B cell (primary cell): ENCODE measurements at regions not wholly inside any gene's neighbourhood (a gene's known extent, or its start where the extent isn't known, plus 50 kb on each side); places are given as distances from the start of the nearest gene placed in this dataset.

Source experiments
- ATAC-seq: fragments of 200-7000 bp; cut with Tn5 transposase; one replicate; pipeline ENCODE4 v1.10.0; 2021; ENCODE audit warnings: low read depth, mild to moderate bottlenecking, moderate number of reproducible peaks, moderate library complexity
- CTCF ChIA-PET: fragments of 350-600 bp; sonication (Branson Sonifier 250); formaldehyde crosslinking; loops from one replicate; lab custom pipeline; 2021; ENCODE audit warnings: antibody characterized with exemption, inconsistent platforms; lab: Charles Lee
- POLR2A ChIA-PET: fragments of 350-600 bp; sonication (Branson Sonifier 250); formaldehyde crosslinking; loops from one replicate; lab custom pipeline; 2021; ENCODE audit warnings: antibody characterized with exemption; lab: Charles Lee
- DNase-seq: peaks from one replicate; pipeline ENCODE4 v3.0.0; 2013
- H2AFZ ChIP-seq: 2 replicates; pipeline ENCODE4 v1.6.1; 2012; ENCODE audit warnings: mild to moderate bottlenecking, low read depth, low read length; ENCODE audit not compliant: insufficient read depth, poor library complexity, severe bottlenecking
- H3K27ac ChIP-seq, 2 donors: 1 replicate in 1 of 2; 2 replicates in 1 of 2; pipeline ENCODE4 v1.5.1; 2012 to 2013; ENCODE audit warnings: low read length in 2 of 2, mild to moderate bottlenecking in 2 of 2, moderate library complexity in 1 of 2
- H3K27me3 ChIP-seq, 4 experiments: fragments of 200-600 bp in 1 of 4; sonication (generic) in 1 of 4; replicated peaks in 1 of 4; 1 replicate in 2 of 4; 2 replicates in 2 of 4; pipeline versions ENCODE4 v1.6.1 to v1.7.0; 2013 to 2016; ENCODE audit warnings: low read length in 3 of 4, mild to moderate bottlenecking in 2 of 4, mixed read lengths in 1 of 4, moderate library complexity in 1 of 4; ENCODE audit not compliant: insufficient read depth in 4 of 4, control insufficient read depth in 3 of 4; ENCODE audit errors: control extremely low read depth in 1 of 4
- H3K36me3 ChIP-seq, 2 experiments: replicated peaks in 1 of 2; 1 replicate in 1 of 2; 2 replicates in 1 of 2; pipeline versions ENCODE4 v1.6.1 to v1.7.1; 2013; ENCODE audit warnings: low read length in 1 of 2; ENCODE audit not compliant: insufficient read depth in 2 of 2, control insufficient read depth in 1 of 2; ENCODE audit errors: control extremely low read depth in 1 of 2, extremely low read depth in 1 of 2
- H3K4me1 ChIP-seq, 2 donors: fragments of 200-600 bp in 1 of 2; sonication (generic) in 1 of 2; 1 replicate in 1 of 2; 2 replicates in 1 of 2; pipeline versions ENCODE4 v1.5.1 to v1.6.1; 2013 to 2017; ENCODE audit warnings: low read length in 2 of 2; ENCODE audit not compliant: control insufficient read depth in 2 of 2, insufficient read depth in 2 of 2
- H3K4me2 ChIP-seq: replicated peaks from 2 replicates; pipeline ENCODE3; 2012; ENCODE audit warnings: mild to moderate bottlenecking, low read depth, low read length; ENCODE audit not compliant: poor library complexity, severe bottlenecking
- H3K4me3 ChIP-seq, 5 experiments: fragments of 200-600 bp in 1 of 5; sonication (generic) in 1 of 5; 1 replicate in 3 of 5; 2 replicates in 2 of 5; pipeline versions ENCODE4 v1.5.1 to v1.7.0; 2011 to 2016; ENCODE audit warnings: low read length in 4 of 5, mild to moderate bottlenecking in 4 of 5, low read depth in 2 of 5, control low read depth in 1 of 5, moderate library complexity in 1 of 5; ENCODE audit not compliant: insufficient read depth in 1 of 5; ENCODE audit errors: control extremely low read depth in 1 of 5, extremely low read depth in 1 of 5
- H3K79me2 ChIP-seq: fragments of 200-600 bp; sonication (generic); one replicate; pipeline ENCODE4 v1.6.0; 2016; ENCODE audit warnings: low read length; ENCODE audit not compliant: control insufficient read depth, insufficient read depth
- H3K9ac ChIP-seq: fragments of 200-600 bp; sonication (generic); 2 replicates; pipeline ENCODE4 v1.6.1; 2017; ENCODE audit warnings: mild to moderate bottlenecking, low read length, moderate library complexity
- H3K9me3 ChIP-seq, 3 donors: one replicate each; pipeline versions ENCODE4 v1.6.1 to v1.7.1; 2013; ENCODE audit warnings: low read length in 2 of 3; ENCODE audit not compliant: control insufficient read depth in 2 of 3, insufficient read depth in 1 of 3; ENCODE audit errors: control extremely low read depth in 1 of 3
- H4K20me1 ChIP-seq: 2 replicates; pipeline ENCODE4 v1.6.0; 2012; ENCODE audit warnings: mild to moderate bottlenecking, low read length; ENCODE audit not compliant: insufficient read depth, control insufficient read depth, poor library complexity, severe bottlenecking
- H3K27ac Mint-ChIP-seq: one replicate; pipeline ENCODE4 v1.8.0; 2021; ENCODE audit warnings: mixed read lengths
- H3K27me3 Mint-ChIP-seq: one replicate; pipeline ENCODE4 v1.8.0; 2021; ENCODE audit warnings: mixed read lengths
- H3K4me1 Mint-ChIP-seq: one replicate; pipeline ENCODE4 v1.8.0; 2021; ENCODE audit warnings: mixed read lengths
- H3K4me3 Mint-ChIP-seq: one replicate; pipeline ENCODE4 v1.8.0; 2021; ENCODE audit warnings: mixed read lengths
- H3K9me3 Mint-ChIP-seq: one replicate; pipeline ENCODE4 v1.8.0; 2022; ENCODE audit warnings: mixed read lengths; ENCODE audit not compliant: insufficient read depth
- CTCF ChIP-seq: fragments of 200-600 bp; IDR thresholded peaks from one replicate; pipeline ENCODE4 v1.8.0; 2022; ENCODE audit warnings: antibody characterized with exemption, mild to moderate bottlenecking
- EZH2 ChIP-seq: IDR thresholded peaks from 2 replicates; pipeline ENCODE4 v1.6.1; 2012; ENCODE audit warnings: borderline replicate concordance, low read depth, mild to moderate bottlenecking, moderate library complexity, low read length; ENCODE audit not compliant: insufficient read depth, poor library complexity, severe bottlenecking
- WGBS: methylation state at CpG from one replicate; pipeline ENCODE4 v1.1.5; 2013; ENCODE audit warnings: missing lambda C conversion rate; ENCODE audit not compliant: insufficient coverage; 5-methylcytosine and 5-hydroxymethylcytosine counted together
- intact Hi-C: fragments of 100-400 bp; cut with micrococcal nuclease; formaldehyde crosslinking; loops from one replicate; pipeline ENCODE4 v1.10.0; 2022

DNA sequence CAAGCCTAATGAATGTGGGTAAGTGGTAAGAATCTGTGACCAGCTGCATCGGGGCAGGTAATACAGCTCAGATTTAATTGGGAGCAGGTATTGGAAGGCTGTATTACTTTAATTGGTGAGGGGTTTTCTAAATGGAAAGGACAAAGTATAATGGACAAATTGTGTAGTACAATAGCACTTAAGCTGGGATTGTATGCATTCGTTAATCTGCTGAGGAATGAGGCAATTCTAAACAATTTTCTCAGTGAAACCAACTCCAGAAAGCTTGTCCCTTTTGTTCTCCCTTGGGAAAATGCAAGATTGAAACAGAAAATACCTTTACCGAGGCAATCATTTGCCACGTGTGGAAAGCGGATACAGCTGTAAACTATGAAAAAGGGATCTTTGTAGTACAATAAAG lies 801.6 kb upstream of the POU3F3 start:
- ATAC-seq (no peak), DNase-seq (no peak)
- TF ChIP-seq EZH2 (no peak), CTCF (no peak)
- ChIA-PET CTCF (no interaction called here), POLR2A (no interaction called here)
- Histone ChIP-seq H3K36me3 (no peaks in the 10 kb centered on the region), H3K4me1 (no peaks in the 10 kb centered on the region), H3K9me3 (peaks cover 0 to 3% (median 0%) of the 10 kb centered on the region in 3 donors), H4K20me1 (no peaks in the 10 kb centered on the region), H3K4me2 (no peak overlapping the region), H3K79me2 (no peaks in the 10 kb centered on the region), H3K27me3 (no peaks in the 10 kb centered on the region), H3K27ac (no peak overlapping the region), H2AFZ (no peak overlapping the region), H3K9ac (no peak overlapping the region), H3K4me3 (no peak overlapping the region)
- intact Hi-C loops = no loop called here
- Mint-ChIP-seq H3K27me3 (peaks cover 4% of the 10 kb centered on the region), H3K4me3 (no peak overlapping the region), H3K27ac (no peak overlapping the region), H3K4me1 (no peaks in the 10 kb centered on the region), H3K9me3 (no peaks in the 10 kb centered on the region)
- WGBS = 79% methylated on average over 3 of the region's 5 CpGs

DNA sequence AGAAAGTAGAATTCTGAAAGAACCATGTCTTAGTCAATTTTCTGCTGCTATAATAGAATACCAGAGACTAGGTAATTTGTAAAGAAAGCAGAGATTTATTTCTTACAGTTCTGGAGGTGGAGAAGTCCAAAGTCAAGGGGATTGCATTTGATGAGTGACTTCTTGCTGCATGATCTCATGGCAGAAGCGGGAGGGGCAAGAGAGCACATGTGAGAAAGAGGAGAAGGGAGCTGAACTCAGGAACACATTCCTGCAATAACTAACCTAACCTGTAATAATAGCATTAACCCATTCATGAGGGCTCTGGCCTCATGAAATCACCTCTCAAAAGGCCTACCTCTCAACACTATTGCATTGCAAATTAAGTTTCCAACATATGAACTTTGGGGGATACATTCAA lies 797.5 kb upstream of the POU3F3 start:
- WGBS = no CpG with 5 or more reads among the region's 1 CpG
- Histone ChIP-seq H4K20me1 (no peaks in the 10 kb centered on the region), H3K27ac (no peak overlapping the region), H3K79me2 (no peaks in the 10 kb centered on the region), H3K4me2 (no peak overlapping the region), H3K27me3 (no peaks in the 10 kb centered on the region), H3K4me3 (no peak overlapping the region), H3K36me3 (no peaks in the 10 kb centered on the region), H3K4me1 (no peaks in the 10 kb centered on the region), H2AFZ (no peak overlapping the region), H3K9me3 (no peaks in the 10 kb centered on the region), H3K9ac (no peak overlapping the region)
- Mint-ChIP-seq H3K4me1 (no peaks in the 10 kb centered on the region), H3K27ac (no peak overlapping the region), H3K4me3 (no peak overlapping the region), H3K9me3 (no peaks in the 10 kb centered on the region), H3K27me3 (peaks cover 4% of the 10 kb centered on the region)
- ATAC-seq (no peak), DNase-seq (no peak)
- CTCF ChIA-PET = no interaction called here
- intact Hi-C loops = no loop called here
- TF ChIP-seq EZH2 (no peak), CTCF (no peak)
- POLR2A ChIA-PET = no interaction called here
